K562 (cell line): ENCODE measurements at regions not wholly inside any gene's neighbourhood (a gene's known extent, or its start where the extent isn't known, plus 50 kb on each side); places are given as distances from the start of the nearest gene placed in this dataset.

Source experiments
- BHLHE40 ChIP-seq: IDR thresholded peaks from 2 replicates; pipeline ENCODE4 v1.6.1; 2011; ENCODE audit warnings: low read length, improper control_type of control experiment
- CEBPB ChIP-seq: fragments of 450-650 bp; IDR thresholded peaks from 2 replicates; pipeline ENCODE4 v1.6.1; 2016; ENCODE audit warnings: missing genetic modification characterization, missing compliant biosample characterization
- CREB1 ChIP-seq, 2 experiments: sonication (generic) in 1 of 2; formaldehyde crosslinking in 1 of 2; IDR thresholded peaks; 2 replicates each; pipeline versions ENCODE4 v1.6.1 to v1.8.0; 2012 to 2022; ENCODE audit warnings: inconsistent platforms in 1 of 2, mild to moderate bottlenecking in 1 of 2, missing genetic modification reagents in 1 of 2, moderate library complexity in 1 of 2
- CTCF ChIP-seq, 3 experiments: IDR thresholded peaks in 2 of 3; conservative IDR thresholded peaks in 1 of 3; 2 replicates each; pipeline ENCODE4 v1.5.1; 2011 to 2012; ENCODE audit warnings: low read length in 3 of 3, mild to moderate bottlenecking in 3 of 3, control low read depth in 2 of 3, improper control_type of control experiment in 1 of 3, inconsistent platforms in 1 of 3, low read depth in 1 of 3, mixed read lengths in 1 of 3, moderate library complexity in 1 of 3; ENCODE audit not compliant: insufficient read depth in 2 of 3
- DIDO1 ChIP-seq: fragments of 450-650 bp; IDR thresholded peaks from 2 replicates; pipeline ENCODE4 v1.6.1; 2016; ENCODE audit warnings: low read depth, missing biosample characterization, missing genetic modification characterization
- GABPB2 ChIP-seq: fragments of 250-450 bp; sonication (Bioruptor Pico); conservative IDR thresholded peaks from 2 replicates; pipeline ENCODE4 v1.5.1; 2021; ENCODE audit warnings: mild to moderate bottlenecking
- HDAC8 ChIP-seq: fragments of 450-650 bp; IDR thresholded peaks from 2 replicates; pipeline ENCODE4 v1.6.1; 2016; ENCODE audit warnings: mild to moderate bottlenecking, missing genetic modification characterization, moderate library complexity, missing compliant biosample characterization
- MYC ChIP-seq, 2 experiments: fragments of 250-450 bp in 1 of 2; sonication (Bioruptor Pico) in 1 of 2; IDR thresholded peaks; 2 replicates each; pipeline versions ENCODE4 v1.5.1 to v1.6.1; 2012 to 2021; ENCODE audit warnings: low read depth in 2 of 2, borderline replicate concordance in 1 of 2, improper control_type of control experiment in 1 of 2, low read length in 1 of 2, mild to moderate bottlenecking in 1 of 2, moderate library complexity in 1 of 2
- PCBP2 ChIP-seq: fragments of 200-400 bp; formaldehyde crosslinking; IDR thresholded peaks from 2 replicates; pipeline ENCODE4 v1.6.1; 2018; ENCODE audit warnings: low read length, low read depth, mild to moderate bottlenecking, moderate library complexity; ENCODE audit not compliant: poor library complexity, severe bottlenecking
- RBM22 ChIP-seq: fragments of 200-400 bp; formaldehyde crosslinking; IDR thresholded peaks from 2 replicates; pipeline ENCODE4 v1.6.1; 2018; ENCODE audit warnings: low read length, low read depth; ENCODE audit not compliant: poor library complexity, severe bottlenecking
- TBP ChIP-seq: optimal IDR thresholded peaks from 2 replicates; pipeline ENCODE3; 2011; ENCODE audit warnings: low read depth, low read length, improper control_type of control experiment
- ZNF384 ChIP-seq: IDR thresholded peaks from 2 replicates; pipeline ENCODE4 v1.6.1; 2012; ENCODE audit warnings: low read depth, low read length, improper control_type of control experiment
- ZNF785 ChIP-seq: fragments of 250-450 bp; sonication (Bioruptor Pico); IDR thresholded peaks from 2 replicates; pipeline ENCODE4 v1.4.0; 2020; ENCODE audit warnings: mild to moderate bottlenecking

- TF ChIP-seq CTCF (IDR thresholded peaks at IDR 0.05 in 2 of 3, conservative IDR thresholded peaks at IDR 0.05 in 1 of 3; ENCODE audit: insufficient read depth in 2 of 3, low read depth in 1 of 3, low read length in 3 of 3) = no peak
- TF ChIP-seq ZNF785 (CRISPR knock-in tag) = no peak
- TF ChIP-seq CEBPB (tag) = no peak
- TF ChIP-seq TBP = no peak
- TF ChIP-seq DIDO1 (tag) = no peak
- TF ChIP-seq MYC (IDR thresholded peaks at IDR 0.05; ENCODE audit: low read depth, low read length) = no peak
- TF ChIP-seq MYC (CRISPR knock-in tag; IDR thresholded peaks at IDR 0.05; ENCODE audit: borderline replicate concordance, low read depth) = no peak
- no peak for TF ChIP-seq PCBP2
- TF ChIP-seq HDAC8 = no peak
- TF ChIP-seq ZNF384 = no peak
- TF ChIP-seq GABPB2 (CRISPR knock-in tag) = no peak
- no peak for TF ChIP-seq RBM22
- no peak for TF ChIP-seq BHLHE40
- TF ChIP-seq CREB1 (IDR thresholded peaks at IDR 0.05) = no peak
- TF ChIP-seq CREB1 (CRISPR knock-in tag; IDR thresholded peaks at IDR 0.05) = no peak
Observed at GRCh38 chr16:85988723-85989313, 89.9 kb downstream of the IRF8 start.
